ENCODE measurements at regions not wholly inside any gene's neighbourhood (a gene's known extent, or its start where the extent isn't known, plus 50 kb on each side); places are given as distances from the start of the nearest gene placed in this dataset.

- intact Hi-C loops (cut with micrococcal nuclease; ENCODE audit: unreplicated experiment): no loop called here
- H3K27me3 ChIP-seq (ENCODE audit: control insufficient read depth, insufficient read depth, low read length): no peaks in the 10 kb centered on the region
- no peak overlapping the region for H3K4me3 ChIP-seq (ENCODE audit: low read depth in 2 of 2, low read length in 2 of 2)
- CTCF ChIA-PET: no interaction called here
- POLR2A ChIA-PET: no interaction called here
- in situ Hi-C loops (cut with HindIII; ENCODE audit: low pct_unique_long_range_greater_than_20kb, low sequenced_read_pairs): no loop called here
- no peak for ATAC-seq
- no TSS peak for BruUV-seq (replicated peaks)
- no peak for TF ChIP-seq POLR2AphosphoS5 (IDR thresholded peaks at IDR 0.05; ENCODE audit: low read depth, low read length)
- TF ChIP-seq REST (IDR thresholded peaks at IDR 0.05; ENCODE audit: insufficient read depth in 1 of 2, low read depth in 2 of 2, low read length in 1 of 2): no peak
- TF ChIP-seq SIN3A (IDR thresholded peaks at IDR 0.05; ENCODE audit: borderline replicate concordance, insufficient read depth, low read depth, low read length): no peak
- TF ChIP-seq TCF7L2 (IDR thresholded peaks at IDR 0.05; ENCODE audit: low read depth, low read length): no peak
- no peak for TF ChIP-seq CTCF (IDR thresholded peaks at IDR 0.05)
- no peaks in the 10 kb centered on the region for H3K4me1 ChIP-seq (ENCODE audit: control insufficient read depth, insufficient read depth, low read length)
- H3K36me3 ChIP-seq (ENCODE audit: control insufficient read depth, insufficient read depth, low read length): no peaks in the 10 kb centered on the region
- no peaks in the 10 kb centered on the region for H3K9me3 ChIP-seq (ENCODE audit: control insufficient read depth, insufficient read depth, low read depth, low read length)
- no peak overlapping the region for H3K27ac ChIP-seq (ENCODE audit: low read length)
- DNase-seq (ENCODE audit: low read depth, low spot score): no peak
Observed at GRCh38 chr12:81987371-81987770, 228.2 kb upstream of the PPFIA2 start.

- H3K27me3 ChIP-seq (ENCODE audit: control insufficient read depth, insufficient read depth, low read length): no peaks in the 10 kb centered on the region
- no TSS peak for BruUV-seq (replicated peaks)
- in situ Hi-C loops (cut with HindIII; ENCODE audit: low pct_unique_long_range_greater_than_20kb, low sequenced_read_pairs) (no loop called here), intact Hi-C loops (cut with micrococcal nuclease; ENCODE audit: unreplicated experiment) (no loop called here)
- H3K9me3 ChIP-seq (ENCODE audit: control insufficient read depth, insufficient read depth, low read depth, low read length): no peaks in the 10 kb centered on the region; the same call in 1 of the 2 replicates
- CTCF ChIA-PET: no interaction called here
- H3K4me1 ChIP-seq (ENCODE audit: control insufficient read depth, insufficient read depth, low read length): no peaks in the 10 kb centered on the region
- no peak overlapping the region for H3K27ac ChIP-seq (ENCODE audit: low read length)
- H3K4me3 ChIP-seq (ENCODE audit: low read depth in 2 of 2, low read length in 2 of 2): no peak overlapping the region
- TF ChIP-seq POLR2AphosphoS5 (IDR thresholded peaks at IDR 0.05; ENCODE audit: low read depth, low read length) (no peak), CTCF (IDR thresholded peaks at IDR 0.05) (no peak), REST (IDR thresholded peaks at IDR 0.05; ENCODE audit: insufficient read depth in 1 of 2, low read depth in 2 of 2, low read length in 1 of 2) (no peak), TCF7L2 (IDR thresholded peaks at IDR 0.05; ENCODE audit: low read depth, low read length) (no peak), SIN3A (IDR thresholded peaks at IDR 0.05; ENCODE audit: borderline replicate concordance, insufficient read depth, low read depth, low read length) (no peak)
- ATAC-seq (no peak), DNase-seq (ENCODE audit: low read depth, low spot score) (no peak)
- H3K36me3 ChIP-seq (ENCODE audit: control insufficient read depth, insufficient read depth, low read length): no peaks in the 10 kb centered on the region
- POLR2A ChIA-PET: no interaction called here
Observed at GRCh38 chr12:81976661-81977060, 217.5 kb upstream of the PPFIA2 start.
